ENCODE measurements at regions not wholly inside any gene's neighbourhood (a gene's known extent, or its start where the extent isn't known, plus 50 kb on each side); places are given as distances from the start of the nearest gene placed in this dataset.
A peak's percentile ranks its signal among the peaks of the same experiment; 100 is the strongest.

DNA sequence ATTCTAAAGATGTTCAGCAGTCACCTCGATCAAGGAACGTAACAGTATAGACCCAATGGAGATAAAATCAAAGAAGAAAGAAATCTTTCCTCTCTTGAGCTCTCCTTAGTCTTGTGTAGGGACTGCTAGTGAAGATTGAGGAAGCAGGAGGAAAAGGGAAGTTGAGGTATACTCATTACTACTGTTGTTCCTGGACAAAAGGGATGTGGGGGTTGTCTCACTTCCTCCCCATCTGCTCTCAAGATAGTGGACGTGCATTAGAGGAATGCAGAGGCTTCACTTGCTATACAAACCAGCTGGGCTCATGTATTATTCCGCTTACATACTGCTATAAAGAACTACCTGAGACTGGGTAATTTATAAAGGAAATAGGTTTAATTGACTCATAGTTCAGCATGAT is 208.9 kb upstream of the ARHGEF9 start:
- no peak for DNase-seq (ENCODE audit: low read depth)

DNA sequence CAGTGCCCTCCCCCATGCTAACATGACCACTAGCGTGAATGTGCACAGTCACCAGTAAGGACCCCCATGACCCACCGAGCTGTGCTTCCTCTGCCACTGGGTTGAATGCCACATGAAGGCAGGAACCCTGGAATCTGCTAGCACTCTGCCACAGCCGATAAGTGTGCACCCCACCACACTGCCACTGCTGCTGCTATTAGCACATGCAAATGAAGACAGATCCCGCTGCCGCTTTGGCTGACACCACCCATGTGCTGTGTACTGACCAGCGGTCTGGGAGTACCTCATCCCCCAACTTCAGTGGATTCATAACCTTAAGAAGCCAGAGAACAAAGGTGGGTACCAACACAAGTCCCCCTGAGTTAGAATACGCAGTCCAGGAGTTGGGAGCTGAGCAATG is 200.9 kb upstream of the ARHGEF9 start:
- no peak for DNase-seq (ENCODE audit: low read depth)

DNA sequence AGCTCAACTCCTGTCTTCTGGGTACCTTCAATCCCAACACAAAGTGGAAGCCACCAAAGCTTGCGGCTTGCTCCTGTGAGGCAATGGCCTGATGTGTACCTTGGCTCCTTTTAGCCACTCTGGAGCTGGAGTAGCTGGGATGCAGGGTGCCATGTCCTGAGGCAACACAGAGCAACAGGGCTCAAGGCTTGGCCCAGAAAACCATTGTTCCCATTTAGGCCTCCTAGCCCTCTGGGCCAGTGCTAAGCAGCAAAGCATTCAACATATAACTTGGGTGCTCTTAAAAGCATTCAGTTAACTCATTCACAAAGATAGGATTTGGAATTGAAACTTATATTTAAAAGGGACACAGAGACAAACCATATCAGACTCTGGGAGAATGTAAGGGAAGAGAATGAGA is 194.5 kb upstream of the ARHGEF9 start:
- no peak for DNase-seq (ENCODE audit: low read depth)

DNA sequence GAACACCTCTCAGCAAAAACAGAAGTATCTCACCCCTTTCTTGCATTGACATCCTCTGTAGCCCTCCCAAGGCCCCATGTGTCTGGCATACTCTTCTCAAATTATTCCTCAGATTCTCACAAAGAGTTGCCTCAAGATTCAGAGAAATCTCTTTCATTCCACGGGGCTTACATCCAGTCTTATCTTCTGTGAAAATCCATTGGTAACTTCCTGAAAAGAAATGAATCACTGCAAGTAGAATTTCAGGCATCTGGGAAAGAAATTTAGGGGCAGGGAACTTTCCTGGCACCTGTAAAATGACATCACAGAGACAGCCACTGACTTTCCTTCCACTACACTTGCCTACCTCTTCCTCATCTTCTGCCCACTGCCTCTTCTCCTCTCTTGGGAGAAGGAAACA is 182.5 kb upstream of the ARHGEF9 start:
- DNase-seq (ENCODE audit: low read depth): no peak

DNA sequence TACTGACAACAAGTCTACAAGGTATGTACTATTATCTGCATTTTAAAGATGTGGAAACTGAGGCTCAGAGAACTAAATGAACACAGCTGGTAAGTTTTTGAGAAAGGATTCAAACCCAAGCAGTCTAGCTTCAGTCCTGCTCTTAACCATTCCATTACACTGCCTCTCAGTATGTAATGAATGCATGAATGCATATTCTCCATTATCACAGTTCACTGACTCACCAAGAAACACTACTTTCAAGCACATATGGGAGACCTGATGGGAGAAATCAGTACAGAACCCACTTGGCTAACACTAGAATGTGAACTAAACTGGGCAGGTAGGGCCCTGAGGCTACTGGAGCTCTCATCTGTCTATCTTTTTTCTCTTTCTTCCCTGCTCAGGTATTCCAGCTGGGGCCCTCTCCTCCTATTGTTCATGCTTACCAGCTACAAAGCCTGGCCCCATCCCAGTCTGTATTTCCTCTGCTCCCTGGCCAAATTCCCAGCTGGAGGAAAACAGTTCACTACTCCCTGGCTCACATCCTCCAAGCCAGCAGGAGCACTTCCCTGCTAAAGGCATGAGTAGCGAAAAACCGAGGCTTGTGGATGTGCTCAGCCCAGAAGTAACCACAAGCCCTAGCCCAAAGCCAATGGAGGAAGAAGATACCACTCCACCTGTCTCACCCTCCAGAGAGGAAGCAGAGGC is 178.2 kb upstream of the ARHGEF9 start:
- DNase-seq (ENCODE audit: low read depth): no peak

DNA sequence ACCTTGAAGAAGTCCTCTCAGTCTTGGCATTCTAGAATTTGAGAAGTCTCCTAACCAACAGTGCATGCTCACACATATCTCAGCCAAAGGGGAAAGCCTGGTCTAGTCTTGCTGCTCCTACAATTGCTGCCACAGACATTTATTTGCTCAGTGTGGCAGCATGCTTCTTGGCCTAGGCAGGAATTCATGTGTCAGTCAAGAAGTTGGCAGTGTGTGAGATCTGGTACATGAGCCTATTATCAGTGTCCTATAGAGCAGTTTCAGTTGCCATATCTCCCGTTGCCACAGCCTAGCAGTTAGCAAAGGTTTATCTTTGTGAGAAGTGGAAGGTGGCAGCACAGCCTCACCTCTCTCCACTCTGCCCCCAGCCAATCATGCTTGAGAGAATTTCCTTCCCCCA is 176.9 kb upstream of the ARHGEF9 start:
- no peak for DNase-seq (ENCODE audit: low read depth)

DNA sequence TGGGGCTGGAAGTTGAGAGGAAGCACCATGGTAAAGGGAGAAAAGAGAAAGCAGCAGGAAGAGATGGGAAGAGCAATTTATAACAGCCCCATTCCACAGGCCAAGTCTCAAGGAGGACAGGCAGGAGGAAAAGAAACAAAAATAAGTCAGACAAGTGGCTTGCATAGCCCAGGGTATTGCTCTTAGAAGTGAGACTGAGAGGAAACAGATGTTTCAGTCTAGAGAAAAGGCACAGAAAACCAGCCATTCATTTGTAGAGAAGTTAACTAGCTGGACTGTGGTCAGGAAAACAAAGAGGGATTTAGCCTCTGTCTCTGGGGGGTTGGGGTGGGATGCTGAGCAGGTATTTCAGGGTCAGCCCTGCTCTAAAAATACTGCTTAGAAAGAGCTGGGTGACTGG is 175.0 kb upstream of the ARHGEF9 start:
- DNase-seq (ENCODE audit: low read depth): no peak

DNA sequence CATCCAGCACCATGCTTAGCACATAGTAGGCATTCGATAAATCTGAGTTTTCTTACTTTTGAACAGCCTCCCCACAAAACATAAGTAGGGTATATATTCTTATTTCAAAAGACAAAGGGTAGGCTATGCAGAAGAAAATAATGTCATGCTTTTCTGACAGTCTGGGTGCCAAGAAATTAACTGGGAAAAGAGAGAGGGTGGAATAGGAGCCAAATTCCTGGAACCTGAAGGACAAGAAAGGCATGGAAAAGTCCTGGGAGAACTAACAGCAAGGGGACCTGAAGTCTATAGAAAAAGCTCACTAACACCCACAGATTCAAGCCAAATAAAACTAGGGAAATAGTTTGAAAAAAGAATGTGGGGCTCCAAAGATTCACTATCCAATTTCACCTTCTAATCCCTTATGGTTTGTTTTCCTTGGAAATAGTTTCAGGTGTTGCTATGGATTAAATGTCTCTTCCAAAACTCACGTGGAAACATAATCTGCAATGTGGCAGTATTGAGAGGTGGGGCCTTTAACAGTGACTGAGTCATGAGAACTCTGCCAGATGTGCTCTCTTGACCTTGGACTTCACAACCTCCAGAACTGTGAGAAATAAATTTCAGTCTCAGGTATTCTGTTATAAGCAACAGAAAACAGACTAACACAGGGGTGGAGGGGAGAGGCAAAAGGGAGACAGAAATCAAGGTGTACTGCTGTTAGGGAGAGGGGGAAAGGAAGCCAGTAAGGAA is 173.3 kb upstream of the ARHGEF9 start:
- no peak for DNase-seq (ENCODE audit: low read depth)

DNA sequence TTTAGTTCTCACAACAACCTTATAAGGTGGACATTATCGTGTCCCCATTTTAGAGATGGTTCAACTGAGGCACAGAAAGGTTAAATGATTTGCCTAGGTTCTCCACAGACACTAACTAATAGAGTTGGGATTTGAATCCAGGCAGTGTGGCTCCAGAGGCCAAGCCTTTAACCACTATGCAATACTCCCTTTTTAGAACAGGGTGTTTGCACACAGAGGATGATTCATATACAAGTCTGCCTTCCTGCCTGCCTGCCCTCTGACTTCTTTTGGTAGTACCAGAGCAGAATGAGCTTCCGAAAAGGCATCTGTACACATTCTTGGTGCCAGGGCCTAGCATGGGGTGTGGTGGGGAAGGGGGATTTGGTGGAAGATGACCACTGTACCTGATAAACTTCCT is 150.8 kb upstream of the ARHGEF9 start:
- DNase-seq (ENCODE audit: low read depth): no peak

DNA sequence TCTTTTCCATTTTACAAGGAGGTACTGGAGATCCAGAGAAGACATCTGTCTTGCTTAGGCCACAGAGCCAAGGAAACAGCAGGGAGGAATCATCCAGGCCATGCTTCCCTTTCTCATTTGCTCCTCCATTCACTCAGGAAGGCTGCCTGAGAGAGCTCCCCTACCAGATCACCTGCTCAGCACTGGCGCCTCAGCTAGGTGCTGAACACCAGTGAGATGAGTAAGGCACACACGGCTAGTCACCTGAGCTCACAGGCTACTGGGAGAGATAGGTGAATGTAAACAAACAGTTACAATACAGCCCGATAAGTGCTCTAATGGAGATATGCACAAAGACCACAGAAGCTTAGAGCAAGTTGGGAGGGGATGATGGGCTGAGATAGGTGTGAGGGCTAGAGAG is 149.8 kb upstream of the ARHGEF9 start:
- no peak for DNase-seq (ENCODE audit: low read depth)

DNA sequence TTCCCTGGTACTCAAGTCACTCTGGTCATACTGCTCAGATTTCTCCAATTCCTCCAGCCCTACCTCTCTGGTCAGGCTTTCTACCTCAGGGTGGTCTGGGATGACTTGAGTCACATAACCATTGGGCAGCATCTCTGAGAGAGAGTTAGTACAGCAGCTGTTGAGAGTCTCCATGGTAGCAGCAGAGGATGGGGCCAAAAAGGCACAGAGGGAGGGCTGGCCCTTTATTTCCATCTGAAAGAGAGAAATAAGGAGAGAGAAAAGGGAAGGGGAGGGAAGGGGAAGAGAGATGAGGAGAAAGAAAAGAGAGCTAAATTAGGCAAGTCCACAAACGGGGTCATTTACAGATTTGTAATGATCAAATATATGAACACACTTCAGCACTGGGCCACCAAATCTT is 149.1 kb upstream of the ARHGEF9 start:
- no peak for DNase-seq (ENCODE audit: low read depth)

DNA sequence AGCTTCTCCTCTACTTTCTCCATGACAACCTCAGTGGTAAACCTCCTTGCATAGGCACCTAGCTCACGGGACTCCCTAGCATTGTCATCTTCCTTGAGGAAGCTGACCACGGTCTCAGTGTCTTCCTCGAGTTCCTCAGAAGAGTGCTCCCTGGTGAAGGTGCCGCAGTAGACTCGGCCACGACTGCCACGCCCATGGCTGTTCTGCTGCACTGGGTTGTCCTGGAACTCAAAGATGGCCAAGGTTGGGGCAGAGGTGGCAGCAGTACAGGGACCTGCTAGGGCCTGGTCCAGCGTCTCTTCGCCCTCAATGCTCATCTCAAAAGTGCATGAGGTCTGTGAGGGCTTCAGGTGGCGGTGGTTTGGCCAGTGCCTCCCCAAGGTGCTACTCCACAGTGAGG is 147.9 kb upstream of the ARHGEF9 start:
- no peak for DNase-seq (ENCODE audit: low read depth)

DNA sequence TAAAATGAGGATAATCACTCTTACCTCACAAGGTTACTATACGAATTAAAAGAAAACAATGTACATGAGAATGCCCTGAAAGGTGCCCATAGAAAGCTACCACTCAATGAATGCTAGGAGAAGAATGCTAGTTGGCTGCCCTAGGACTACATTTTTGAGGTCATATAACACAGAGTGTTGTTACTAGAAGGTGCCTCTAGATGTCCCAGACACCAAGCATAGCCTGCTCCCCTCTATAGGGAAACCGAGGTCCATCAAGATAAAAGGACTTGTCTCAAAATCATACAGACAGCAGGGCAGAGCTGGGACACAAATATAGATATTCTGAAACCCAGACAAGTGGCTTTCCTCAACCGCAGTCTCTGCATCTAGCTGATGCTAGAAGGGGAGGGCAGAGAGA is 147.0 kb upstream of the ARHGEF9 start:
- DNase-seq (ENCODE audit: low read depth): no peak

DNA sequence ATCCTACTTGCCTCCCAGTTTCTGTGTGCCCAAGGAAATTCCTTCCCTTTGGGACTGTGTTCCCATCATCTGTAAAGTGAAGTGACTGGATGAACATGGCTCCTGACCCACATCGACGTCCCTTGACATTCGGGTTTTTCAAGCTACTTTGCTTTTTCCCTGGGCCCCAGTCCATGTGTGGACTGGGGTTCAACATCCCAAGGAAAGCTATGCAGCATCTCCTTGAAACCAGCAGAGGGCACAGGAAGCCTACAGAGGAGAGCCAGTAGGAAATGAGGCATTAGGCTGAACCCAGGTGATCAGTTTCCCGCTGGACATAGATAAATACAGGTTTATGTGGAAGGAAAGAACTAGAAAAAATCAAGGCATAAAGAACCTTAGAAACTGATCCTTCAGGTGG is 145.1 kb upstream of the ARHGEF9 start:
- no peak for DNase-seq (ENCODE audit: low read depth)

DNA sequence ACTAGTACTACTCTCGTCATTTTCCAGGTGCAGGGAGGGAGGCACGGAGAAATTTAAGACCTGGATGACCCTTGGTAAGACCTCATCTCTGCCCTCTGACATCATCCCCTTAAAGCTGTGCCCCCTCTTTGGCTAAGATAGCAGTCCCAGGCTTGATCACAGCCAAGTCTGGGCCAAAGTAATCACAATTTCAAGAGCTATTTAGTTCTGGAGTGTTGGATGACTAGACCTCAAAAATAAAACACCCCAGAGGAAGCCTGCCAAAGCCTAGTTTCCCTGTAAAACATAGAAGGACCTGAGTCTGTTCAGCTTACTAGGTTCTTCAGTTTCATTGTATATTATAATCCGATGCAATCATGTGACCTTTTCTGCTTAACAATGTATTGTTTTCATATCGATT is 144.6 kb upstream of the ARHGEF9 start:
- no peak for DNase-seq (ENCODE audit: low read depth)

DNA sequence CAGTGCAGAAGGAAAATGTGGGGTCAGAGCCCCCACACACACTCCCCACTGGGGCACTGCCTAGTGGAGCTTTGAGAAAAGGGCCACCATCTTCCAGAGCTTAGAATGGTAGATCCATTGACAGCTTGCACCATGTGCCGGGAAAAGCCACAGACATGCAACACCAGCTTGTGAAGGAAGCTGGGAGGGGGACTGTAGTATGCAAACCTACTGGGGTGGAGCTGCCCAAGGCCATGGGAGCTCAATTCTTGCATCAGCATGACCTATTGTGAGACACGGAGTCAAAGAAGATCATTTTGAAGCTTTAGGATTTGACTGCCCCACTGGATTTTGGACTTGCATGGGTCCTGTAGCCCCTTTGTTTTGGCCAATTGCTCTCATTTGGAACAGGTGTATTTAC is 142.8 kb upstream of the ARHGEF9 start:
- no peak for DNase-seq (ENCODE audit: low read depth)

DNA sequence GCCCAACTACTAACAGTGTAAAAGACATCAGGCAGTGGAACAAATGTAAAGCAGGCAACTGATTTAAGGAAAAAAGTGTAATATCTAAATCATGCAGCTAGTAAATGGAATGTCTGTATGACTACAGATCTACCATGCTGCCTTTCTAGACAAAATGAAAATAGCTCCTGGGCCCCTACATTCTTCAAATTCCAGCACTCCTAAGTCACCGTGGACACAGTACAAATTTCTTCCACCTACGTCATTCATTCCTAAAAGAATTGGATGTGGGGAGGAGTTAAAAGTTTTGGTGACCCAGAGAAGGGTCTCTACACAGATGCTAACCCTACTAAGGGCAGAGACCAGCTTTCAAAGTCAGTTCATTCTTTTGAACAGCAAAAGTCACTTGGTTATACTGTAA is 137.2 kb upstream of the ARHGEF9 start:
- peak; percentile 3 for DNase-seq (ENCODE audit: low read depth)

DNA sequence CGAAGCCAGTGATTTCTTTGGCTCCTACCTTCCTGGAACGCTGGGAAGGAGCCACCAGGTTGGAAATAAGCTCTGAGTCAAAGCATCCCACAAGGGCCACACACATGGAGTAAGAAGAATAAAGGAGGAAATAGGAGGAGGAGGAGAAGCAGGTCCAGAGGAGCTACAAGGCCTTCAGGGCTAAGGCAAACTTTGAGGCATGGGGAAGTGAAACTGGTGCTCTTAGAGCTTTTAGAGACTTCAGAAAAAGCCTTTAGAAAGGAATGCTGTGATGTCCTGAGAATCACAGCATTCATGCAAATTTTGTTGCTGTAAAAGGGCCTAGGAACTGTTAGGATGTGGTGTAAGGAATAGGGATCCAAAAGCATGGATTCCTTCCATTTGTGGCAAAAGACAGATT is 135.9 kb upstream of the ARHGEF9 start:
- DNase-seq (ENCODE audit: low read depth): no peak

DNA sequence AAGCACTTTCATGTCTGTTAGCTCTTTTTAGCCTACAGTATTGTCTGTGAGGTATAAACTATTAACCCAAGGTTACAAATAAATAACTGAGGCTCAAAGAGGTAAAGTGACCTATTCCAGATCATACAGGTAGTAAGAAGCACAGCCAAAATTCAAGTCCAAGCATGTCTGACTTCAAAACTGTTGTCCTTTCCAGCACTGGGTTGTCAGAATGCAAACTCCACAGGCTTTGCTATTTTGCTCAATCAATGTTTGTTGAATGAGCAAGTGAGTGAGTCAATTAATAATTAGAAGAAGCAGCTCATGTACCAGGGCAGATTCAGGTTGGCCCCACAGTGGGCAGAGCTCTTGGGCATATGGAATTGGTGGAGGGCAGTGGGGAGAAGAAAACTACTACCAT is 134.1 kb upstream of the ARHGEF9 start:
- no peak for DNase-seq (ENCODE audit: low read depth)

DNA sequence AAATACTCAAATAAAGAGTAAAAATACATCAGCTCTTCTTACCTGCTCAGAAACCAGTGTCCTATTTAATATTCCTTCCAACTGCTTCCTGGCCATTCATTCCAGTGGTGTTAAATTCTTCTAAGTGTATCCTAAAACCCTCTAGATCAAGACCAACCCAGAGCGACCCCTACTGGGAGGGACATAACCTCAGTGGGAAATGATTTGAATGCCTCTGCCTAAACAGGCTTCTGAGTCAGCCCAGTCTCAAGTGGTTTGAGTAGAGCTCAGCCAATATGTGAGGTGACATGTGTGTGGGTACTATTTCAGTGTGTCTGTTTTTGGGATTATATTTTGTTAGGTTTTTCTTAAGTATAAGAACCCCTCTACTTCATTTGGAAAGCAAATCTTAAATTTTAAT is 133.6 kb upstream of the ARHGEF9 start:
- no peak for DNase-seq (ENCODE audit: low read depth)

DNA sequence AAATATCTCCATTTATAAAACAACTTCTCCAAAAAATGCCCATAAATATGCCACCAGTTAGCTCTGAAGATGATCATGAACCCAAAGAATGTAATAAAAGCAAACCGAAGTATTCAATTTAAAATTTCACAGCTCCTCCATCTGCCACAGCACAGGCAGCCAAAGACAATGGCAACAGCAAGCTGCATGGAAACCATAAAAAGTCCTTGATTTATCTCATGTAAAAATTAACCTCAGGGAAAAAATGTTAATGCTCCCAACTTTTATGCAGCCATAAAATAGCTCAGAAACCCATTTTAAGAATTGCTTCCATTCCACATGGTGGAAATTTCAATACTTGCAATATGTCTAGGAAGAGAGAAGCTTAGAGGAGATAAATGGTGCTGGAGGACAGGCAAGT is 132.3 kb upstream of the ARHGEF9 start:
- no peak for DNase-seq (ENCODE audit: low read depth)

DNA sequence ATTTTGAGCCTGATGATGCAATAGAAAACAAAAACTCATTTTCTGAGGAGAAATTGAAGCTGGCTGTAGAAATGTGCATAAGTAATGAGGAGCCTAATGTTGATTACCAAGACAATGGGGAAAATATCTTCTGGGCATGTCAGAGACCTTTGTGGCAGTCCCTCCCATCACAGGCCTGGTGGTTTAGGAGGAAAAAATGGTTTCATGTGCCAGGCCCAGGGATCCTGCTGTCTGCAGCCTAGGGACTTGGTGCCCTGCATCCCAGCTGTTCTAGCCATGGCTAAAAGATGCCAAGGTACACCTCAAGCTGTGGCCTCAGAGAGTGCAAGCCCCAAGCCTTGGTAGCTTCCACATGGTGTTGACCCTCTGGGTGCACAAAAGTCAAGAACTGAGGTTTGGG is 128.7 kb upstream of the ARHGEF9 start:
- no peak for DNase-seq (ENCODE audit: low read depth)

DNA sequence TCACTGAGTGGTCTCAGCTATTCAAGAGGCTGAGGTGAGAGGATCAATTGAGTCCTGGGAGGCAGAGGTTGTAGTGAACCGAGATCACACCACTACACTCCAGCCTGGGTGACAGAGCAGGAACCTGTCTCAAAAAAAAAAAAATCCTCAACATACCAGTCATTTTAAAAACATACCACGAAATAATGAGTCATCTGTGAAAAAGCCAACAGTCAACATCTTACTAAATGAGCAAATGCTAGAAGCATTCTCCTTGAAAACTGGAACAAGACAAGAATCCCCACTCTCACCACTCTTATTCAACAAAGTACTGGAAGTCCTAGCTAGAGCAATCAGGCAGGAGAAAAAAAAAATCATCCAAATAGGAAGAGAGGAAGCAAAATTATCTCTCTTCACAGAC is 104.0 kb upstream of the ARHGEF9 start:
- peak; percentile 7 for DNase-seq (ENCODE audit: low read depth)

Measured in fibroblast of gingiva (primary cell).